ENCODE measurements at regions not wholly inside any gene's neighbourhood (a gene's known extent, or its start where the extent isn't known, plus 50 kb on each side); places are given as distances from the start of the nearest gene placed in this dataset.
A peak's percentile ranks its signal among the peaks of the same experiment; 100 is the strongest.

DNA sequence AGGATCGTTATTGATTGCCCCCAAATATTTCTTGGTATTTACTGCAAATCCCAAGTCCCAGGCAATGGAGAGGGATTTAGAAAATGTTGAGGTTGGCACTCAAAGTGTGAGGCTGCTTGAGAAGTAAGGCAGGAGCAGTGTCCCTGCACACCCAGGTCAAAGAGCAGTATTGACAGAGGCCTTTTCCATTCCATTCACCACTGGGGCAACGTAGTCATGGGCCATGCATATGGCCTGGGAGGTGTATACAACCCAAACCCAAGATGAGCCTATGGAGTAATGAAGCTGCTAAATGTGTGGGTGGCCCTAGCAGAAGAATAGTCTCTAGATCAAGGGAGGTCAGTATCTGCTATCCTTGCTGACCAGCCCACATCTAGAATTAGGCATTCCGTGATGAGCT is 245.6 kb downstream of the FOXD2 start:
- H3K9me3 ChIP-seq: no peaks in the 10 kb centered on the region
- no peaks in the 10 kb centered on the region for H3K27me3 ChIP-seq
- no peaks in the 10 kb centered on the region for H3K36me3 ChIP-seq
- peak in 1 of 2 donors; percentile 5 for DNase-seq
- H3K4me1 ChIP-seq: peaks cover 0 to 53% (median 31%) of the 10 kb centered on the region in 4 donors
- peak overlapping the region; percentile 84 to 85 for H3K27ac ChIP-seq
- no peak overlapping the region for H3K4me3 ChIP-seq
- intact Hi-C loops (cut with DNase I; ENCODE audit: low total_unique reads): loop anchor here (10.0 kb wide), 1 partner anchor 109 kb away; no protein-coding TSS in a partner anchor
- TF ChIP-seq, protein P1, sequence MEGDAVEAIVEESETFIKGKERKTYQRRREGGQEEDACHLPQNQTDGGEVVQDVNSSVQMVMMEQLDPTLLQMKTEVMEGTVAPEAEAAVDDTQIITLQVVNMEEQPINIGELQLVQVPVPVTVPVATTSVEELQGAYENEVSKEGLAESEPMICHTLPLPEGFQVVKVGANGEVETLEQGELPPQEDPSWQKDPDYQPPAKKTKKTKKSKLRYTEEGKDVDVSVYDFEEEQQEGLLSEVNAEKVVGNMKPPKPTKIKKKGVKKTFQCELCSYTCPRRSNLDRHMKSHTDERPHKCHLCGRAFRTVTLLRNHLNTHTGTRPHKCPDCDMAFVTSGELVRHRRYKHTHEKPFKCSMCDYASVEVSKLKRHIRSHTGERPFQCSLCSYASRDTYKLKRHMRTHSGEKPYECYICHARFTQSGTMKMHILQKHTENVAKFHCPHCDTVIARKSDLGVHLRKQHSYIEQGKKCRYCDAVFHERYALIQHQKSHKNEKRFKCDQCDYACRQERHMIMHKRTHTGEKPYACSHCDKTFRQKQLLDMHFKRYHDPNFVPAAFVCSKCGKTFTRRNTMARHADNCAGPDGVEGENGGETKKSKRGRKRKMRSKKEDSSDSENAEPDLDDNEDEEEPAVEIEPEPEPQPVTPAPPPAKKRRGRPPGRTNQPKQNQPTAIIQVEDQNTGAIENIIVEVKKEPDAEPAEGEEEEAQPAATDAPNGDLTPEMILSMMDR (IDR thresholded peaks at IDR 0.05): no peak

DNA sequence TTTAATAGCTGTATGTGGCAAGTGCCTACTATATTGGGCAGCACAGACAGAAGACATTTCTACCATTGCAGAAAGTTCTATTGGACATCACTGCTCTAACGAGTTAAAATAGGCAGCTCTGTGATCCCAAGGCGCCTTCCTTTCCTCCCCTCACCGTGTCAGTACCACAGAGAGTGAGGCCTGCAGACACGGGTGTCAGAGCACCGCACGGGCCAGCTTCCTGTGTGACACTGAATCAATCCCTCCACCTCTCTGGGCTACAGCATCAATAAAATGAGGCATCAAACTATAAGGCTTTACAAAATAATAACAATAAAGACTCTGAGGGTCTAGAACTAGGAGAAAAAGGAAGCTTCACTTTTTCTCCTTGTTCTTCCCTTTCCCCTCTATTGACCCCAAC is 246.7 kb downstream of the FOXD2 start:
- Histone ChIP-seq H3K36me3 (no peaks in the 10 kb centered on the region), H3K4me1 (peaks cover 0 to 46% (median 27%) of the 10 kb centered on the region in 4 donors), H3K9me3 (no peaks in the 10 kb centered on the region), H3K27ac (peak overlapping the region; percentile 84 to 85), H3K4me3 (no peak overlapping the region), H3K27me3 (no peaks in the 10 kb centered on the region)
- intact Hi-C loops (cut with DNase I; ENCODE audit: low total_unique reads): loop anchor here (10.0 kb wide), 1 partner anchor 110 kb away; no protein-coding TSS in a partner anchor
- TF ChIP-seq, protein P1 (IDR thresholded peaks at IDR 0.05): no peak
- DNase-seq: peak in 1 of 2 donors; percentile 10

DNA sequence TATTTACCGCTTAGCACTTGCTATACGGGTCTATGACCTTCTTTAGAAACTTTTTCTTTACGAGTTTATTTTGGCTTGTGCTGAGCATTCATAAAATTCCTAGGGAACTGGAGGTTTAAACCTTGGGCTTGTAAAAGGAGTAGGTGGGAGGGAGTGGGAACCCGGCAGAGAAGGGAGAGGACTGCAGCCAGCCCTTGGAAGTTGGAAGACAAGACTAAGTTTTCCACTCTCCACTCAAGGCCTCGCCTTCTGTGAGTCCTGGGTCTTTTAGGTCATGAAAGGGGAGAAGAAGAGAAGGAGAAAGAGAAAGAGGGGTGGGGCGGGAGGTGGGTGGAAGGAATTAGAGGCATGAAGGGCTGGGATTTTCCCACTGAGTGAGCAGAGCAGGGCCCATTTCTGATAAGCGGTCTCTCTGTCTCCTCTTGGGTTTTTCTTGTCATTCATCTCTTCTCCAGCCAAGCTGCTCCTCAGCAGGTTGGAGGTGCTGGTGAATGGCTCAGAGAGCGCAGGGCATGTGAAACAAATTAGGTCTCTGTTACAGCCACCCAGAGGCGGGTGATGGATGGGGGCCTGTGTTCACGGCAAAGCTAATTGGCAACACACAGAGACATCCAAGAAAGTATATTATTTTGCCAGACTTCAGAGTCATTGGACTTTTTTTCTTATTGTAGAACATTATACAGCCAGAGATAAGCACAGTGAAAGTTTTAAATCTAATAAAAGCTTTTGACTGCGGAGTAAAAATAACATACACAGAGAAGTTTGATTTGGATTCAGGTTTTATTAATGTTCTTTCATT is 247.3 kb downstream of the FOXD2 start:
- Histone ChIP-seq H3K4me1 (peaks cover 0 to 40% (median 21%) of the 10 kb centered on the region in 4 donors), H3K4me3 (peak overlapping the region in 1 of 2 donors; percentile 19), H3K9me3 (no peaks in the 10 kb centered on the region), H3K36me3 (no peaks in the 10 kb centered on the region), H3K27me3 (no peaks in the 10 kb centered on the region), H3K27ac (peak overlapping the region; percentile 84 to 85)
- TF ChIP-seq, protein P1 (IDR thresholded peaks at IDR 0.05): no peak
- intact Hi-C loops (cut with DNase I; ENCODE audit: low total_unique reads): loop anchor here (10.0 kb wide), 1 partner anchor 110 kb away; no protein-coding TSS in a partner anchor
- DNase-seq: peak; percentile 47 to 80

GRCh38 chr1:47685763-47686066 is 247.9 kb downstream of the FOXD2 start:
- H3K4me3 ChIP-seq: no peak overlapping the region
- H3K4me1 ChIP-seq: peaks cover 0 to 39% (median 21%) of the 10 kb centered on the region in 4 donors
- H3K9me3 ChIP-seq: no peaks in the 10 kb centered on the region
- H3K27me3 ChIP-seq: no peaks in the 10 kb centered on the region
- intact Hi-C loops (cut with DNase I; ENCODE audit: low total_unique reads): loop anchor here (10.0 kb wide), 1 partner anchor 111 kb away; no protein-coding TSS in a partner anchor
- H3K36me3 ChIP-seq: no peaks in the 10 kb centered on the region
- H3K27ac ChIP-seq: peak overlapping the region; percentile 84 to 85
- TF ChIP-seq, protein P1 (IDR thresholded peaks at IDR 0.05): peak in 1 of 2 experiments; percentile 10
- peak in 1 of 2 donors; percentile 13 for DNase-seq

GRCh38 chr1:47686731-47687630 is 249.1 kb downstream of the FOXD2 start:
- DNase-seq: peak in 1 of 2 donors; percentile 10
- H3K9me3 ChIP-seq: no peaks in the 10 kb centered on the region
- H3K36me3 ChIP-seq: no peaks in the 10 kb centered on the region
- H3K27ac ChIP-seq: peak overlapping the region; percentile 84 to 85
- no peak overlapping the region for H3K4me3 ChIP-seq
- H3K27me3 ChIP-seq: no peaks in the 10 kb centered on the region
- intact Hi-C loops (cut with DNase I; ENCODE audit: low total_unique reads): loop anchor here (10.0 kb wide), 1 partner anchor 112 kb away; no protein-coding TSS in a partner anchor
- H3K4me1 ChIP-seq: peaks cover 0 to 39% (median 21%) of the 10 kb centered on the region in 4 donors
- TF ChIP-seq, protein P1 (IDR thresholded peaks at IDR 0.05): no peak
